GM12878 (cell line): ENCODE measurements at regions not wholly inside any gene's neighbourhood (a gene's known extent, or its start where the extent isn't known, plus 50 kb on each side); places are given as distances from the start of the nearest gene placed in this dataset.

Experiments used
- JUND ChIP-seq: IDR thresholded peaks from 2 replicates; pipeline ENCODE4 v1.6.1; 2012; ENCODE audit warnings: low read depth, mild to moderate bottlenecking, low read length, improper control_type of control experiment, moderate library complexity
- MYC ChIP-seq: IDR thresholded peaks from 2 replicates; pipeline ENCODE4 v1.6.1; 2011; ENCODE audit warnings: mild to moderate bottlenecking, low read length, moderate library complexity, inconsistent platforms; ENCODE audit not compliant: insufficient read depth, insufficient replicate concordance, insufficient read length, severe bottlenecking
- POLR2AphosphoS5 ChIP-seq: IDR thresholded peaks from 2 replicates; pipeline ENCODE4 v1.6.1; 2011; ENCODE audit warnings: mild to moderate bottlenecking, low read length, inconsistent platforms
- RAD21 ChIP-seq: IDR thresholded peaks from 2 replicates; pipeline ENCODE4 v1.6.1; 2011; ENCODE audit warnings: mild to moderate bottlenecking, low read depth, low read length, moderate library complexity; ENCODE audit not compliant: insufficient read depth
- SP1 ChIP-seq: IDR thresholded peaks from one replicate; pipeline ENCODE4 v1.6.1; 2011; ENCODE audit warnings: low read depth, low read length
- TAF1 ChIP-seq: IDR thresholded peaks from 2 replicates; pipeline ENCODE4 v1.6.1; 2011; ENCODE audit warnings: mild to moderate bottlenecking, low read depth, low read length, borderline replicate concordance
- TF ChIP-seq, protein P1 (sequence below), 3 experiments: IDR thresholded peaks in 2 of 3; conservative IDR thresholded peaks in 1 of 3; 2 replicates each; pipeline ENCODE4 v1.5.1; 2011; ENCODE audit warnings: low read depth in 3 of 3, low read length in 3 of 3, mild to moderate bottlenecking in 3 of 3, control low read depth in 2 of 3, moderate library complexity in 2 of 3, inconsistent platforms in 1 of 3, mixed read lengths in 1 of 3; ENCODE audit not compliant: control insufficient read depth in 2 of 3, insufficient read depth in 1 of 3; ENCODE audit errors: extremely low read depth in 1 of 3
- TF ChIP-seq, protein P2 (sequence below): fragments of 450-650 bp; IDR thresholded peaks from 2 replicates; pipeline ENCODE4 v1.6.1; 2018; ENCODE audit warnings: mild to moderate bottlenecking, low read depth, moderate library complexity; ENCODE audit not compliant: partially characterized antibody

DNA sequence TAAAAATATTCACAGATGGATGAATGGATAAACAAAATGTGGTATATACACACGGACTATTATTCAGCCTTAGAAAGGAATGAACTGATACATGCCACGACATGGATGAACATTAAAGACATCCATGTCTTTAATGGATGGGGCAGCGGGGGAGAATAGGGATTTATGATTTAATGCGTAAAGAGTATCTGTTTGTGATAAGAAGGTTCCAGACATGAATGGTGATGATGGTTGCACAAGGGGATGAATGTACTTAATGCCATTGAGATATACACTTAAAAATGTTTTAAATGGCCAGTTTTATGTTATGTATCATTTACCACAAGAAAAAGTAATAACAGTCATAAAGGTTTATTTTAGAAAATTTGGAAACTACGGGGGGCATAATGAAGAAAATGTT, 108.6 kb upstream of the WLS start:
- TF ChIP-seq, protein P1, sequence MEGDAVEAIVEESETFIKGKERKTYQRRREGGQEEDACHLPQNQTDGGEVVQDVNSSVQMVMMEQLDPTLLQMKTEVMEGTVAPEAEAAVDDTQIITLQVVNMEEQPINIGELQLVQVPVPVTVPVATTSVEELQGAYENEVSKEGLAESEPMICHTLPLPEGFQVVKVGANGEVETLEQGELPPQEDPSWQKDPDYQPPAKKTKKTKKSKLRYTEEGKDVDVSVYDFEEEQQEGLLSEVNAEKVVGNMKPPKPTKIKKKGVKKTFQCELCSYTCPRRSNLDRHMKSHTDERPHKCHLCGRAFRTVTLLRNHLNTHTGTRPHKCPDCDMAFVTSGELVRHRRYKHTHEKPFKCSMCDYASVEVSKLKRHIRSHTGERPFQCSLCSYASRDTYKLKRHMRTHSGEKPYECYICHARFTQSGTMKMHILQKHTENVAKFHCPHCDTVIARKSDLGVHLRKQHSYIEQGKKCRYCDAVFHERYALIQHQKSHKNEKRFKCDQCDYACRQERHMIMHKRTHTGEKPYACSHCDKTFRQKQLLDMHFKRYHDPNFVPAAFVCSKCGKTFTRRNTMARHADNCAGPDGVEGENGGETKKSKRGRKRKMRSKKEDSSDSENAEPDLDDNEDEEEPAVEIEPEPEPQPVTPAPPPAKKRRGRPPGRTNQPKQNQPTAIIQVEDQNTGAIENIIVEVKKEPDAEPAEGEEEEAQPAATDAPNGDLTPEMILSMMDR (IDR thresholded peaks at IDR 0.05 in 2 of 3, conservative IDR thresholded peaks at IDR 0.05 in 1 of 3; ENCODE audit: control insufficient read depth in 2 of 3, extremely low read depth in 1 of 3, insufficient read depth in 1 of 3, low read depth in 3 of 3, low read length in 3 of 3) = no peak
- TF ChIP-seq POLR2AphosphoS5 = no peak
- TF ChIP-seq, protein P2, sequence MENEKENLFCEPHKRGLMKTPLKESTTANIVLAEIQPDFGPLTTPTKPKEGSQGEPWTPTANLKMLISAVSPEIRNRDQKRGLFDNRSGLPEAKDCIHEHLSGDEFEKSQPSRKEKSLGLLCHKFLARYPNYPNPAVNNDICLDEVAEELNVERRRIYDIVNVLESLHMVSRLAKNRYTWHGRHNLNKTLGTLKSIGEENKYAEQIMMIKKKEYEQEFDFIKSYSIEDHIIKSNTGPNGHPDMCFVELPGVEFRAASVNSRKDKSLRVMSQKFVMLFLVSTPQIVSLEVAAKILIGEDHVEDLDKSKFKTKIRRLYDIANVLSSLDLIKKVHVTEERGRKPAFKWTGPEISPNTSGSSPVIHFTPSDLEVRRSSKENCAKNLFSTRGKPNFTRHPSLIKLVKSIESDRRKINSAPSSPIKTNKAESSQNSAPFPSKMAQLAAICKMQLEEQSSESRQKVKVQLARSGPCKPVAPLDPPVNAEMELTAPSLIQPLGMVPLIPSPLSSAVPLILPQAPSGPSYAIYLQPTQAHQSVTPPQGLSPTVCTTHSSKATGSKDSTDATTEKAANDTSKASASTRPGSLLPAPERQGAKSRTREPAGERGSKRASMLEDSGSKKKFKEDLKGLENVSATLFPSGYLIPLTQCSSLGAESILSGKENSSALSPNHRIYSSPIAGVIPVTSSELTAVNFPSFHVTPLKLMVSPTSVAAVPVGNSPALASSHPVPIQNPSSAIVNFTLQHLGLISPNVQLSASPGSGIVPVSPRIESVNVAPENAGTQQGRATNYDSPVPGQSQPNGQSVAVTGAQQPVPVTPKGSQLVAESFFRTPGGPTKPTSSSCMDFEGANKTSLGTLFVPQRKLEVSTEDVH = no peak
- TF ChIP-seq MYC = no peak
- no peak for TF ChIP-seq TAF1
- TF ChIP-seq SP1 = no peak
- TF ChIP-seq JUND = no peak
- no peak for TF ChIP-seq RAD21
